Activated CD4-positive, alpha-beta T cell treated with anti-CD3 and anti-CD28 coated beads for 36 hours (primary cell): ENCODE measurements at regions not wholly inside any gene's neighbourhood (a gene's known extent, or its start where the extent isn't known, plus 50 kb on each side); places are given as distances from the start of the nearest gene placed in this dataset.
"Not testable (repeated sequence)": the region's sequence is repeated elsewhere in the genome, so short reads cannot be mapped to it uniquely, and the experiment has no call there.

Experiments
- ATAC-seq: fragments of 200-7000 bp; cut with Tn5 transposase; one replicate; pipeline ENCODE4 v1.10.0; 2021; ENCODE audit warnings: mild to moderate bottlenecking, moderate library complexity
- CTCF ChIA-PET: fragments of 350-600 bp; sonication (Branson Sonifier 250); formaldehyde crosslinking; loops from one replicate; lab custom pipeline; 2021; ENCODE audit warnings: antibody characterized with exemption; lab: Charles Lee
- POLR2A ChIA-PET: fragments of 350-600 bp; sonication (Branson Sonifier 250); formaldehyde crosslinking; loops from one replicate; lab custom pipeline; 2021; ENCODE audit warnings: antibody characterized with exemption, inconsistent platforms; lab: Charles Lee
- DNase-seq: peaks from one replicate; pipeline ENCODE4 v3.0.0-alpha.2; 2020
- H3K27ac Mint-ChIP-seq: one replicate; pipeline ENCODE4 v1.8.0; 2021; ENCODE audit warnings: mixed read lengths
- H3K27me3 Mint-ChIP-seq: one replicate; pipeline ENCODE4 v1.8.0; 2021; ENCODE audit warnings: mixed read lengths
- H3K36me3 Mint-ChIP-seq: one replicate; pipeline ENCODE4 v1.8.0; 2021; ENCODE audit warnings: low read depth, mixed read lengths
- H3K4me1 Mint-ChIP-seq: one replicate; pipeline ENCODE4 v1.8.0; 2021; ENCODE audit warnings: mixed read lengths
- H3K4me3 Mint-ChIP-seq: one replicate; pipeline ENCODE4 v1.8.0; 2021; ENCODE audit warnings: mild to moderate bottlenecking, moderate library complexity, mixed read lengths
- H3K9me3 Mint-ChIP-seq: one replicate; pipeline ENCODE4 v1.8.0; 2021; ENCODE audit warnings: low read depth, mixed read lengths
- intact Hi-C, 2 experiments: fragments of 100-400 bp; cut with DNase I in 1 of 2; cut with micrococcal nuclease in 1 of 2; formaldehyde crosslinking; loops; one replicate each; pipeline versions ENCODE4 v1.14.2 to v1.15.1; 2022 to 2024; cut with DNase I, micrococcal nuclease

DNA sequence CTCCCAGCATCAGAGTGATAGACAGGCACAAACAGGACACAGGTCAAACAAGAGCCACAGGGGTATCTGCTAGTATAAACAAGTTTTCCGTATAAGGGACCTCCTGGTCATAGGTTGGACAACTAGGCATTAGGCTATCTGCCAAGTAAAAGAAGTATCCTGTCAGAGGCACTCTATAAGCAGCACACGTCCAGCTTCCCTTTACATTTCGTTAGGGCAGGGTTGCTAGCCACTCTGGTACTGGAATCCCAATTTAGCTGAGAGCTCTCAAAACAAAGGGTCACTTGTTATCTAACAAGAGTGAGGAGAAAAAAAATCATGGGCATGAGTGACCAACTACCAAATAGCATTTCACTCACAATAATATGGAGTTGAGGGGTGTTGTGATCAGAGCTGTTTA is 780.7 kb upstream of the DIAPH2 start:
- Mint-ChIP-seq H3K9me3 (peaks cover 2% of the 10 kb centered on the region), H3K27ac (no peak overlapping the region), H3K4me1 (no peaks in the 10 kb centered on the region), H3K36me3 (no peaks in the 10 kb centered on the region), H3K27me3 (no peaks in the 10 kb centered on the region), H3K4me3 (no peak overlapping the region)
- intact Hi-C loops: no loop called here
- DNase-seq (no peak), ATAC-seq (no peak)
- POLR2A ChIA-PET: interaction anchor here (0.6 kb wide), 1 partner anchor 984 kb away, joined by 3 read pairs; no protein-coding TSS in a partner anchor
- CTCF ChIA-PET: no interaction called here

- H3K36me3 Mint-ChIP-seq: no peaks in the 10 kb centered on the region
- no peak for ATAC-seq
- H3K9me3 Mint-ChIP-seq: peaks cover 2% of the 10 kb centered on the region
- no peaks in the 10 kb centered on the region for H3K4me1 Mint-ChIP-seq
- H3K27me3 Mint-ChIP-seq: no peaks in the 10 kb centered on the region
- DNase-seq: no peak
- CTCF ChIA-PET: no interaction called here
- POLR2A ChIA-PET: no interaction called here
- intact Hi-C loops: no loop called here
- H3K27ac Mint-ChIP-seq: no peak overlapping the region
- H3K4me3 Mint-ChIP-seq: no peak overlapping the region
These were observed 777.6 kb upstream of the DIAPH2 start for GRCh38 chrX:95907081-95907480.

DNA sequence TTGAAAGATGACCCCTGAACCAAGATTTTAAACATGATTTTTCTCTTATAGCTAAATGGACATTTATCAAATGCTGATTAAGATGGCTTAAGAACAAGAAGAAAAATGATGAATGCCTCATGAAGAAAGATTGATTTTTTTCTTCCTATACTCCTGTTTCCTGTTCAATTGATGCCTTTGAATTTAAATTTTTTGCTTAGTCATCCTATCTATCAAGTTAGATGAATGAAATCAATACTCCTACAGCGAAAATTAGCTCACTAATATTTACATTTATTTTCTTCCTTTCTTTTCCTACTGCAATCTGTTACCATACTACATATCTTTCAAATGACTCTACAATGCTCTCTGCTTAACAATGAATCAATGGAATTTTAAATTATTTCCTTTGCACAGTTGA is 773.6 kb upstream of the DIAPH2 start:
- Mint-ChIP-seq H3K27ac (no peak overlapping the region), H3K36me3 (no peaks in the 10 kb centered on the region), H3K27me3 (no peaks in the 10 kb centered on the region), H3K4me3 (no peak overlapping the region), H3K9me3 (no peaks in the 10 kb centered on the region), H3K4me1 (no peaks in the 10 kb centered on the region)
- ChIA-PET POLR2A (no interaction called here), CTCF (no interaction called here)
- ATAC-seq (no peak), DNase-seq (no peak)
- intact Hi-C loops: no loop called here

GRCh38 chrX:95919605-95920004 is 765.0 kb upstream of the DIAPH2 start:
- ChIA-PET CTCF (no interaction called here), POLR2A (no interaction called here)
- ATAC-seq: no peak
- intact Hi-C loops: no loop called here
- Mint-ChIP-seq H3K36me3 (no peaks in the 10 kb centered on the region), H3K27ac (no peak overlapping the region), H3K27me3 (no peaks in the 10 kb centered on the region), H3K4me1 (no peaks in the 10 kb centered on the region), H3K4me3 (no peak overlapping the region), H3K9me3 (peaks cover 3% of the 10 kb centered on the region)
- no peak for DNase-seq

GRCh38 chrX:95945528-95945927 is 739.1 kb upstream of the DIAPH2 start:
- DNase-seq (no peak), ATAC-seq (no peak)
- CTCF ChIA-PET: no interaction called here
- H3K4me3 Mint-ChIP-seq: no peak overlapping the region
- POLR2A ChIA-PET: no interaction called here
- no peaks in the 10 kb centered on the region for H3K9me3 Mint-ChIP-seq
- no peaks in the 10 kb centered on the region for H3K4me1 Mint-ChIP-seq
- intact Hi-C loops: no loop called here
- no peak overlapping the region for H3K27ac Mint-ChIP-seq
- H3K36me3 Mint-ChIP-seq: no peaks in the 10 kb centered on the region
- H3K27me3 Mint-ChIP-seq: no peaks in the 10 kb centered on the region

- ChIA-PET POLR2A (no interaction called here), CTCF (no interaction called here)
- Mint-ChIP-seq H3K36me3 (no peaks in the 10 kb centered on the region), H3K9me3 (no peaks in the 10 kb centered on the region), H3K27ac (no peak overlapping the region), H3K4me3 (no peak overlapping the region), H3K4me1 (no peaks in the 10 kb centered on the region), H3K27me3 (no peaks in the 10 kb centered on the region)
- DNase-seq (no peak), ATAC-seq (no peak)
- intact Hi-C loops: no loop called here
These were observed 735.1 kb upstream of the DIAPH2 start for GRCh38 chrX:95949588-95949987.

GRCh38 chrX:95950679-95951078 is 734.0 kb upstream of the DIAPH2 start:
- DNase-seq (no peak), ATAC-seq (no peak)
- intact Hi-C loops: no loop called here
- no peaks in the 10 kb centered on the region for H3K4me1 Mint-ChIP-seq
- CTCF ChIA-PET: no interaction called here
- no peaks in the 10 kb centered on the region for H3K36me3 Mint-ChIP-seq
- H3K9me3 Mint-ChIP-seq: no peaks in the 10 kb centered on the region
- H3K27ac Mint-ChIP-seq: no peak overlapping the region
- no peaks in the 10 kb centered on the region for H3K27me3 Mint-ChIP-seq
- no peak overlapping the region for H3K4me3 Mint-ChIP-seq
- POLR2A ChIA-PET: no interaction called here

- no peak overlapping the region for H3K4me3 Mint-ChIP-seq
- no peaks in the 10 kb centered on the region for H3K36me3 Mint-ChIP-seq
- H3K9me3 Mint-ChIP-seq: peaks cover 4% of the 10 kb centered on the region
- ATAC-seq (no peak), DNase-seq (no peak)
- no peaks in the 10 kb centered on the region for H3K27me3 Mint-ChIP-seq
- H3K4me1 Mint-ChIP-seq: no peaks in the 10 kb centered on the region
- no peak overlapping the region for H3K27ac Mint-ChIP-seq
- CTCF ChIA-PET: no interaction called here
- POLR2A ChIA-PET: no interaction called here
- intact Hi-C loops: no loop called here
These were observed 731.1 kb upstream of the DIAPH2 start for GRCh38 chrX:95953564-95953963.

GRCh38 chrX:95956745-95957144 is 727.9 kb upstream of the DIAPH2 start:
- ChIA-PET POLR2A (no interaction called here), CTCF (no interaction called here)
- Mint-ChIP-seq H3K27me3 (no peaks in the 10 kb centered on the region), H3K36me3 (no peaks in the 10 kb centered on the region), H3K9me3 (peaks cover 4% of the 10 kb centered on the region), H3K4me1 (no peaks in the 10 kb centered on the region), H3K27ac (no peak overlapping the region), H3K4me3 (no peak overlapping the region)
- intact Hi-C loops: no loop called here
- no peak for DNase-seq
- ATAC-seq: no peak

- H3K27me3 Mint-ChIP-seq, CTCF ChIA-PET, H3K4me3 Mint-ChIP-seq, H3K9me3 Mint-ChIP-seq, H3K27ac Mint-ChIP-seq, intact Hi-C loops, POLR2A ChIA-PET, DNase-seq, H3K4me1 Mint-ChIP-seq, ATAC-seq, H3K36me3 Mint-ChIP-seq: not testable (repeated sequence)
These were observed 711.1 kb upstream of the DIAPH2 start for GRCh38 chrX:95973456-95974095.

- no peak overlapping the region for H3K27ac Mint-ChIP-seq
- no peaks in the 10 kb centered on the region for H3K9me3 Mint-ChIP-seq
- no peak overlapping the region for H3K4me3 Mint-ChIP-seq
- no peaks in the 10 kb centered on the region for H3K27me3 Mint-ChIP-seq
- no peak for DNase-seq
- no peak for ATAC-seq
- intact Hi-C loops: no loop called here
- POLR2A ChIA-PET: no interaction called here
- CTCF ChIA-PET: no interaction called here
- H3K4me1 Mint-ChIP-seq: no peaks in the 10 kb centered on the region
- no peaks in the 10 kb centered on the region for H3K36me3 Mint-ChIP-seq
These were observed 710.6 kb upstream of the DIAPH2 start for GRCh38 chrX:95974096-95974470.

GRCh38 chrX:95974890-95975289 is 709.8 kb upstream of the DIAPH2 start:
- CTCF ChIA-PET: no interaction called here
- H3K36me3 Mint-ChIP-seq: no peaks in the 10 kb centered on the region
- intact Hi-C loops: no loop called here
- no peak overlapping the region for H3K4me3 Mint-ChIP-seq
- H3K9me3 Mint-ChIP-seq: peaks cover under 1% of the 10 kb centered on the region
- no peak for ATAC-seq
- H3K27ac Mint-ChIP-seq: no peak overlapping the region
- H3K27me3 Mint-ChIP-seq: no peaks in the 10 kb centered on the region
- H3K4me1 Mint-ChIP-seq: no peaks in the 10 kb centered on the region
- DNase-seq: no peak
- POLR2A ChIA-PET: no interaction called here

- intact Hi-C loops: no loop called here
- ATAC-seq (no peak), DNase-seq (no peak)
- H3K36me3 Mint-ChIP-seq: no peaks in the 10 kb centered on the region
- H3K4me3 Mint-ChIP-seq: no peak overlapping the region
- no peaks in the 10 kb centered on the region for H3K27me3 Mint-ChIP-seq
- H3K9me3 Mint-ChIP-seq: no peaks in the 10 kb centered on the region
- CTCF ChIA-PET: no interaction called here
- POLR2A ChIA-PET: no interaction called here
- H3K27ac Mint-ChIP-seq: no peak overlapping the region
- no peaks in the 10 kb centered on the region for H3K4me1 Mint-ChIP-seq
These were observed 689.1 kb upstream of the DIAPH2 start for GRCh38 chrX:95995583-95995982.
